ENCODE measurements at regions not wholly inside any gene's neighbourhood (a gene's known extent, or its start where the extent isn't known, plus 50 kb on each side); places are given as distances from the start of the nearest gene placed in this dataset.

DNA sequence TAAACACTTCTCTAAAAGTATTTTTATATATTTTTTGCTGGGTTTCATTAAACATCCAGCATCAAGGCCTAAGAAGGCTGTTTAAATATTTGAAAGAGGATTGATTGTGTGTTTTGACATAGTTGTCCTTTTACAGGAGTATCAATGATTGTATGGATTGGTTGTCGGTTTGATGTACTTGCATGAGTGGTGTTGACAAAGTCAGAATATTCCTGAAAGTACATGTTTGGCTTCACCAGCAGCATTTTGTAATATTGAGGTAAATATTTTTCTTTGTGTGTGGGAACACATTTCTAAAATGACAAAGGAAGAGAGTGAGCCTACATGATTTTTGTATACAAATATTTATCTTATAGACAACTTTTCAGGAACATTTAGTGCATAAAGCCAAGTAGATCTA, 269.7 kb downstream of the PTBP2 start:
- H2AFZ ChIP-seq (ENCODE audit: low read depth, low read length) = no peak overlapping the region
- H3K27me3 ChIP-seq (ENCODE audit: insufficient read depth, low read depth, low read length) = no peaks in the 10 kb centered on the region
- H3K4me3 ChIP-seq (ENCODE audit: low read length) = no peak overlapping the region
- H3K9ac ChIP-seq (ENCODE audit: low read length) = no peak overlapping the region
- H3K27ac ChIP-seq (ENCODE audit: low read length) = no peak overlapping the region
- no peak for TF ChIP-seq POLR2AphosphoS5 (IDR thresholded peaks at IDR 0.05)
- TF ChIP-seq, protein P1, sequence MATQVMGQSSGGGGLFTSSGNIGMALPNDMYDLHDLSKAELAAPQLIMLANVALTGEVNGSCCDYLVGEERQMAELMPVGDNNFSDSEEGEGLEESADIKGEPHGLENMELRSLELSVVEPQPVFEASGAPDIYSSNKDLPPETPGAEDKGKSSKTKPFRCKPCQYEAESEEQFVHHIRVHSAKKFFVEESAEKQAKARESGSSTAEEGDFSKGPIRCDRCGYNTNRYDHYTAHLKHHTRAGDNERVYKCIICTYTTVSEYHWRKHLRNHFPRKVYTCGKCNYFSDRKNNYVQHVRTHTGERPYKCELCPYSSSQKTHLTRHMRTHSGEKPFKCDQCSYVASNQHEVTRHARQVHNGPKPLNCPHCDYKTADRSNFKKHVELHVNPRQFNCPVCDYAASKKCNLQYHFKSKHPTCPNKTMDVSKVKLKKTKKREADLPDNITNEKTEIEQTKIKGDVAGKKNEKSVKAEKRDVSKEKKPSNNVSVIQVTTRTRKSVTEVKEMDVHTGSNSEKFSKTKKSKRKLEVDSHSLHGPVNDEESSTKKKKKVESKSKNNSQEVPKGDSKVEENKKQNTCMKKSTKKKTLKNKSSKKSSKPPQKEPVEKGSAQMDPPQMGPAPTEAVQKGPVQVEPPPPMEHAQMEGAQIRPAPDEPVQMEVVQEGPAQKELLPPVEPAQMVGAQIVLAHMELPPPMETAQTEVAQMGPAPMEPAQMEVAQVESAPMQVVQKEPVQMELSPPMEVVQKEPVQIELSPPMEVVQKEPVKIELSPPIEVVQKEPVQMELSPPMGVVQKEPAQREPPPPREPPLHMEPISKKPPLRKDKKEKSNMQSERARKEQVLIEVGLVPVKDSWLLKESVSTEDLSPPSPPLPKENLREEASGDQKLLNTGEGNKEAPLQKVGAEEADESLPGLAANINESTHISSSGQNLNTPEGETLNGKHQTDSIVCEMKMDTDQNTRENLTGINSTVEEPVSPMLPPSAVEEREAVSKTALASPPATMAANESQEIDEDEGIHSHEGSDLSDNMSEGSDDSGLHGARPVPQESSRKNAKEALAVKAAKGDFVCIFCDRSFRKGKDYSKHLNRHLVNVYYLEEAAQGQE (IDR thresholded peaks at IDR 0.05; ENCODE audit: borderline replicate concordance) = no peak
- no peak for TF ChIP-seq EZH2 (IDR thresholded peaks at IDR 0.05; ENCODE audit: borderline replicate concordance, insufficient read depth, low read length, poor library complexity, severe bottlenecking)
- TF ChIP-seq, protein P2, sequence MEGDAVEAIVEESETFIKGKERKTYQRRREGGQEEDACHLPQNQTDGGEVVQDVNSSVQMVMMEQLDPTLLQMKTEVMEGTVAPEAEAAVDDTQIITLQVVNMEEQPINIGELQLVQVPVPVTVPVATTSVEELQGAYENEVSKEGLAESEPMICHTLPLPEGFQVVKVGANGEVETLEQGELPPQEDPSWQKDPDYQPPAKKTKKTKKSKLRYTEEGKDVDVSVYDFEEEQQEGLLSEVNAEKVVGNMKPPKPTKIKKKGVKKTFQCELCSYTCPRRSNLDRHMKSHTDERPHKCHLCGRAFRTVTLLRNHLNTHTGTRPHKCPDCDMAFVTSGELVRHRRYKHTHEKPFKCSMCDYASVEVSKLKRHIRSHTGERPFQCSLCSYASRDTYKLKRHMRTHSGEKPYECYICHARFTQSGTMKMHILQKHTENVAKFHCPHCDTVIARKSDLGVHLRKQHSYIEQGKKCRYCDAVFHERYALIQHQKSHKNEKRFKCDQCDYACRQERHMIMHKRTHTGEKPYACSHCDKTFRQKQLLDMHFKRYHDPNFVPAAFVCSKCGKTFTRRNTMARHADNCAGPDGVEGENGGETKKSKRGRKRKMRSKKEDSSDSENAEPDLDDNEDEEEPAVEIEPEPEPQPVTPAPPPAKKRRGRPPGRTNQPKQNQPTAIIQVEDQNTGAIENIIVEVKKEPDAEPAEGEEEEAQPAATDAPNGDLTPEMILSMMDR (IDR thresholded peaks at IDR 0.05; ENCODE audit: poor library complexity, severe bottlenecking) = no peak
- no peak for TF ChIP-seq RAD21 (conservative IDR thresholded peaks at IDR 0.05)
- no peak for TF ChIP-seq EP300 (conservative IDR thresholded peaks at IDR 0.05; ENCODE audit: poor library complexity, severe bottlenecking)
- no peak for TF ChIP-seq SMC3 (conservative IDR thresholded peaks at IDR 0.05; ENCODE audit: poor library complexity)
- TF ChIP-seq TAF1 (IDR thresholded peaks at IDR 0.05; ENCODE audit: low read depth) = no peak
- TF ChIP-seq MXI1 (conservative IDR thresholded peaks at IDR 0.05; ENCODE audit: poor library complexity, severe bottlenecking) = no peak
- no peaks in the 10 kb centered on the region for H4K20me1 ChIP-seq (ENCODE audit: insufficient read depth)
- H3K79me2 ChIP-seq (replicated peaks; ENCODE audit: insufficient read depth, low read length) = no peaks in the 10 kb centered on the region
- no peaks in the 10 kb centered on the region for H3K9me2 ChIP-seq (ENCODE audit: insufficient read depth, low read length)
- no peaks in the 10 kb centered on the region for H3F3A ChIP-seq (ENCODE audit: insufficient read depth, low read length, poor library complexity, severe bottlenecking)
- H3K36me3 ChIP-seq (ENCODE audit: insufficient read depth, low read length) = no peaks in the 10 kb centered on the region
- H3K9me3 ChIP-seq (ENCODE audit: low read length) = no peaks in the 10 kb centered on the region
- H3K4me2 ChIP-seq (ENCODE audit: low read length) = no peak overlapping the region

DNA sequence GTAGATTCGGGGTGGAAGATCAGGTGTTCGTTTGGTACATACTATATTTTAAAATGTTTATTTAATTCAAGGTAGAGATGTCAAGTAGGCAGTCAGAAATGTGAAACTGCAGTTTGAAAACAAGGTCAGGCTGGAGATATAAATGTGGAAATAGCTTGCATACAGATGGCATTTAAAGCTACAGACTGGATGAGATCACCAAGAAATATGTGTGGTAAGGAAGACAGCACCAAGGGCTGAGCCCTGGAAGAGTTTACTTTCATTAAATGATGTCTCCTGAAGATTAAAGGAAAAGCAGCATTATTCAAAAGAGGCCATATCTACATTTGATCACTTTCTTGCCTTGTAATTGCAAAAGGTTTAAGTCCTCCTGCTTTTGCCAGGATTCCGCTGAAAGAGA, 271.3 kb downstream of the PTBP2 start:
- Histone ChIP-seq H2AFZ (ENCODE audit: low read depth, low read length) (no peak overlapping the region), H3F3A (ENCODE audit: insufficient read depth, low read length, poor library complexity, severe bottlenecking) (no peaks in the 10 kb centered on the region), H3K27me3 (ENCODE audit: insufficient read depth, low read depth, low read length) (no peaks in the 10 kb centered on the region), H3K4me3 (ENCODE audit: low read length) (no peak overlapping the region), H3K36me3 (ENCODE audit: insufficient read depth, low read length) (no peaks in the 10 kb centered on the region), H3K79me2 (replicated peaks; ENCODE audit: insufficient read depth, low read length) (no peaks in the 10 kb centered on the region), H3K9me3 (ENCODE audit: low read length) (no peaks in the 10 kb centered on the region), H3K4me2 (ENCODE audit: low read length) (no peak overlapping the region), H3K27ac (ENCODE audit: low read length) (no peak overlapping the region), H3K9ac (ENCODE audit: low read length) (no peak overlapping the region), H4K20me1 (ENCODE audit: insufficient read depth) (no peaks in the 10 kb centered on the region), H3K9me2 (ENCODE audit: insufficient read depth, low read length) (no peaks in the 10 kb centered on the region)
- TF ChIP-seq RAD21 (conservative IDR thresholded peaks at IDR 0.05) (no peak), SMC3 (conservative IDR thresholded peaks at IDR 0.05; ENCODE audit: poor library complexity) (no peak), POLR2AphosphoS5 (IDR thresholded peaks at IDR 0.05) (no peak), TAF1 (IDR thresholded peaks at IDR 0.05; ENCODE audit: low read depth) (no peak)
- TF ChIP-seq, protein P1 (IDR thresholded peaks at IDR 0.05; ENCODE audit: borderline replicate concordance) = no peak
- TF ChIP-seq, protein P2 (IDR thresholded peaks at IDR 0.05; ENCODE audit: poor library complexity, severe bottlenecking) = no peak

All from neural cell (in vitro differentiated cells).